ENCODE measurements at regions not wholly inside any gene's neighbourhood (a gene's known extent, or its start where the extent isn't known, plus 50 kb on each side); places are given as distances from the start of the nearest gene placed in this dataset.

DNA sequence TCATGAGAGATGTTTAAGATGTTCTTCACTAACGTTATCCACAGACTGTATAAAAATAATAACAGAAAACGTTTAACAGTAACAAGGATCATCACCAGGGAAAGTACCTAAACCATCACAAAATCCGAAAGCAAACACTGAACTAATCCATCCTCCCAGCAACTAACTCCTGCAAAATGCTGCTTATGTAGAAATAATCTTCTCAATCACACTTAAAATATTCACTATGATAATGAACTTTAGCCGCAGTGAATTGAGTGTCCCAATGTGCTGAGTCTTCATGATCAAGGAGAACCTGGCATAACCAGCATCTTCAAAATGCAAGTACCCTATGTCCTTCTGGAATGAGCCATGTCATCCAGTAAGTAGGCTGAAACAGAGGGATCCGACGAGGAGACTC, 166.1 kb downstream of the LTN1 start:
- Histone ChIP-seq H3K27me3 (no peaks in the 10 kb centered on the region), H3K36me3 (no peaks in the 10 kb centered on the region), H3K4me1 (peaks cover 3 to 26% (median 21%) of the 10 kb centered on the region in 9 donors), H3K4me3 (no peak overlapping the region), H3K9me3 (no peaks in the 10 kb centered on the region), H3K27ac (no peak overlapping the region)
- intact Hi-C loops (cut with DNase I) = no loop called here
- TF ChIP-seq, protein P1, sequence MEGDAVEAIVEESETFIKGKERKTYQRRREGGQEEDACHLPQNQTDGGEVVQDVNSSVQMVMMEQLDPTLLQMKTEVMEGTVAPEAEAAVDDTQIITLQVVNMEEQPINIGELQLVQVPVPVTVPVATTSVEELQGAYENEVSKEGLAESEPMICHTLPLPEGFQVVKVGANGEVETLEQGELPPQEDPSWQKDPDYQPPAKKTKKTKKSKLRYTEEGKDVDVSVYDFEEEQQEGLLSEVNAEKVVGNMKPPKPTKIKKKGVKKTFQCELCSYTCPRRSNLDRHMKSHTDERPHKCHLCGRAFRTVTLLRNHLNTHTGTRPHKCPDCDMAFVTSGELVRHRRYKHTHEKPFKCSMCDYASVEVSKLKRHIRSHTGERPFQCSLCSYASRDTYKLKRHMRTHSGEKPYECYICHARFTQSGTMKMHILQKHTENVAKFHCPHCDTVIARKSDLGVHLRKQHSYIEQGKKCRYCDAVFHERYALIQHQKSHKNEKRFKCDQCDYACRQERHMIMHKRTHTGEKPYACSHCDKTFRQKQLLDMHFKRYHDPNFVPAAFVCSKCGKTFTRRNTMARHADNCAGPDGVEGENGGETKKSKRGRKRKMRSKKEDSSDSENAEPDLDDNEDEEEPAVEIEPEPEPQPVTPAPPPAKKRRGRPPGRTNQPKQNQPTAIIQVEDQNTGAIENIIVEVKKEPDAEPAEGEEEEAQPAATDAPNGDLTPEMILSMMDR (IDR thresholded peaks at IDR 0.05) = no peak
- no peak for DNase-seq
- 86 to 90% methylated on average over 6 of the region's 6 CpGs for WGBS, 2 donors
- no peak for ATAC-seq

DNA sequence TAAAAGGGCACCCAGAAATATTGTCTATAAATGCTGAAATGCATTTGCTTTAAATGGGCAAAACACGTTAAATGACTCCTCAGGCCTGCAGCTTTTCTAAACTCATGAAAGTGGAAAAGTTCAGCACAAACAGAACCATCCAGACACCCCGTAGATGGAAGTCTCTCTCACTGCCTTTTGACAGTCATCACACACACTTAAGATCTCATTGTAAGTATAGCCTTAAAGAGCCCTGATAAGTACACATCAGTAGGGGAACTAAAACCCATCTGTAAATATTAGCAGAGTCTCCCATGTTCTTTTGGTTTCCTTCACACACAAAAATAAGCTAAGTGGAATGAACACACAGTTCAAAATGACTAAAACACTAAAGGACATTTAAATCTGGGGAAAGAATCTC, 166.7 kb downstream of the LTN1 start:
- Histone ChIP-seq H3K27ac (no peak overlapping the region), H3K36me3 (no peaks in the 10 kb centered on the region), H3K27me3 (no peaks in the 10 kb centered on the region), H3K9me3 (no peaks in the 10 kb centered on the region), H3K4me3 (no peak overlapping the region), H3K4me1 (peaks cover 3 to 30% (median 26%) of the 10 kb centered on the region in 9 donors)
- intact Hi-C loops (cut with DNase I) = no loop called here
- ATAC-seq = no peak
- no peak for DNase-seq
- WGBS, 2 donors = 79 to 91% methylated on average over 2 of the region's 2 CpGs
- TF ChIP-seq, protein P1 (IDR thresholded peaks at IDR 0.05) = no peak

- H3K4me1 ChIP-seq = peaks cover 3 to 30% (median 27%) of the 10 kb centered on the region in 9 donors
- no peak for ATAC-seq
- no peak overlapping the region for H3K4me3 ChIP-seq
- H3K27me3 ChIP-seq = no peaks in the 10 kb centered on the region
- no peaks in the 10 kb centered on the region for H3K36me3 ChIP-seq
- DNase-seq = no peak
- TF ChIP-seq, protein P1 (IDR thresholded peaks at IDR 0.05) = no peak
- 78 to 86% methylated on average over 2 of the region's 2 CpGs for WGBS, 2 donors
- intact Hi-C loops (cut with DNase I) = loop anchor here in 1 of 10 donors (2.0 kb wide), 1 partner anchor 69 kb away; no protein-coding TSS in a partner anchor
- H3K27ac ChIP-seq = peak overlapping the region in 7 of 10 donors; percentile 26 to 62 (median 51)
- H3K9me3 ChIP-seq = no peaks in the 10 kb centered on the region
Measured at GRCh38 chr21:28823429-28823828, 169.2 kb downstream of the LTN1 start.

GRCh38 chr21:28822486-28823335, 170.0 kb downstream of the LTN1 start:
- H3K4me3 ChIP-seq = no peak overlapping the region
- H3K36me3 ChIP-seq = no peaks in the 10 kb centered on the region
- WGBS, 2 donors = 36% methylated on average over 3 of the region's 3 CpGs
- DNase-seq = peak in 1 of 2 donors; percentile 8
- H3K27me3 ChIP-seq = no peaks in the 10 kb centered on the region
- H3K4me1 ChIP-seq = peaks cover 3 to 30% (median 27%) of the 10 kb centered on the region in 9 donors
- TF ChIP-seq, protein P1 (IDR thresholded peaks at IDR 0.05) = no peak
- peak overlapping the region in 7 of 10 donors; percentile 1 to 62 (median 51) for H3K27ac ChIP-seq
- peak in 7 of 8 donors; percentile 41 to 92 (median 59) for ATAC-seq
- intact Hi-C loops (cut with DNase I) = loop anchor here in 1 of 10 donors (2.0 kb wide), 1 partner anchor 68 kb away; no protein-coding TSS in a partner anchor
- H3K9me3 ChIP-seq = no peaks in the 10 kb centered on the region

Data from heart right ventricle (tissue), 16 donors.